GM12874 (cell line): ENCODE measurements at regions not wholly inside any gene's neighbourhood (a gene's known extent, or its start where the extent isn't known, plus 50 kb on each side); places are given as distances from the start of the nearest gene placed in this dataset.

Experiments
- CTCF ChIP-seq: IDR thresholded peaks from 2 replicates; pipeline ENCODE4 v1.5.1; 2011; ENCODE audit warnings: low read depth, mild to moderate bottlenecking, control low read depth, low read length, moderate library complexity; ENCODE audit not compliant: insufficient read depth

- no peak for TF ChIP-seq CTCF
These were observed 720.4 kb downstream of the RERGL start for GRCh38 chr12:17369556-17369955.

GRCh38 chr12:17361224-17361623 is 728.8 kb downstream of the RERGL start:
- no peak for TF ChIP-seq CTCF

GRCh38 chr12:17358835-17359234 is 731.2 kb downstream of the RERGL start:
- no peak for TF ChIP-seq CTCF

GRCh38 chr12:17357396-17357795 is 732.6 kb downstream of the RERGL start:
- no peak for TF ChIP-seq CTCF

GRCh38 chr12:17352164-17352563 is 737.8 kb downstream of the RERGL start:
- TF ChIP-seq CTCF = no peak

- no peak for TF ChIP-seq CTCF
These were observed 741.7 kb downstream of the RERGL start for GRCh38 chr12:17348311-17348710.

- TF ChIP-seq CTCF = no peak
These were observed 738.7 kb upstream of the LMO3 start for GRCh38 chr12:17344649-17345048.
